OCI-LY1 (cell line): ENCODE measurements at regions not wholly inside any gene's neighbourhood (a gene's known extent, or its start where the extent isn't known, plus 50 kb on each side); places are given as distances from the start of the nearest gene placed in this dataset.

Source experiments
- EZH2 ChIP-seq: fragments of 200-600 bp; sonication (generic), shearing (Covaris generic); IDR thresholded peaks from 2 replicates; pipeline ENCODE4 v1.8.0; 2017; ENCODE audit warnings: borderline replicate concordance, mixed run types, mild to moderate bottlenecking, antibody characterized with exemption, low read length, moderate library complexity, mixed read lengths
- TF ChIP-seq, protein P1 (sequence below): fragments of 200-600 bp; sonication (generic), shearing (Covaris generic); IDR thresholded peaks from 2 replicates; pipeline ENCODE4 v1.5.1; 2017; ENCODE audit warnings: mild to moderate bottlenecking, antibody characterized with exemption, low read length, moderate library complexity, mixed read lengths

DNA sequence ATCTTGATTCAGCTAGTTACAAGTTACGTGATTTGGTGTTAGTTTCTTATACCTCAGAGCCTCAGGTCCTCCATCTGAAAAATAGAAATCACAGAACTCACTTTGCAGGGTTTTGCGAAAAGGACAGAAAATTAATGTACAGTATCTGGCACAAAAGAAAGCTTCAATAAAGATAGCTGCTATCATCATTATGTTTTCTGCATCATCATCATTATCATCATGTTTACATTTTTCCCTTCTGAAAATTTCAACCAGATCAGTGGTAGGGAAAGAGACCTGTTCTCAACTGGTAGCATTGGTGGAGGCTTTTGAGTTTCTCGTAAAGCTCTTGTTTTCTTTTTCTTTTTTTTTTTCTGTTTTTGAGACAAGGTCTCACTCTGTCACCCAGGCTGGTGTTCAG is 174.7 kb upstream of the PBX1 start:
- TF ChIP-seq, protein P1, sequence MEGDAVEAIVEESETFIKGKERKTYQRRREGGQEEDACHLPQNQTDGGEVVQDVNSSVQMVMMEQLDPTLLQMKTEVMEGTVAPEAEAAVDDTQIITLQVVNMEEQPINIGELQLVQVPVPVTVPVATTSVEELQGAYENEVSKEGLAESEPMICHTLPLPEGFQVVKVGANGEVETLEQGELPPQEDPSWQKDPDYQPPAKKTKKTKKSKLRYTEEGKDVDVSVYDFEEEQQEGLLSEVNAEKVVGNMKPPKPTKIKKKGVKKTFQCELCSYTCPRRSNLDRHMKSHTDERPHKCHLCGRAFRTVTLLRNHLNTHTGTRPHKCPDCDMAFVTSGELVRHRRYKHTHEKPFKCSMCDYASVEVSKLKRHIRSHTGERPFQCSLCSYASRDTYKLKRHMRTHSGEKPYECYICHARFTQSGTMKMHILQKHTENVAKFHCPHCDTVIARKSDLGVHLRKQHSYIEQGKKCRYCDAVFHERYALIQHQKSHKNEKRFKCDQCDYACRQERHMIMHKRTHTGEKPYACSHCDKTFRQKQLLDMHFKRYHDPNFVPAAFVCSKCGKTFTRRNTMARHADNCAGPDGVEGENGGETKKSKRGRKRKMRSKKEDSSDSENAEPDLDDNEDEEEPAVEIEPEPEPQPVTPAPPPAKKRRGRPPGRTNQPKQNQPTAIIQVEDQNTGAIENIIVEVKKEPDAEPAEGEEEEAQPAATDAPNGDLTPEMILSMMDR: no peak
- TF ChIP-seq EZH2: no peak
